Activated B cell treated with CpG ODN at 0.5 μM for 24 hours (primary cell): ENCODE measurements at regions not wholly inside any gene's neighbourhood (a gene's known extent, or its start where the extent isn't known, plus 50 kb on each side); places are given as distances from the start of the nearest gene placed in this dataset.

Source experiments
- ATAC-seq: fragments of 200-7000 bp; cut with Tn5 transposase; one replicate; pipeline ENCODE4 v1.10.0; 2021; ENCODE audit warnings: low read depth, mild to moderate bottlenecking, moderate library complexity
- CTCF ChIA-PET: fragments of 350-600 bp; sonication (Branson Sonifier 250); formaldehyde crosslinking; loops from one replicate; lab custom pipeline; 2021; ENCODE audit warnings: antibody characterized with exemption; lab: Charles Lee
- POLR2A ChIA-PET: fragments of 350-600 bp; sonication (Branson Sonifier 250); formaldehyde crosslinking; loops from one replicate; lab custom pipeline; 2021; ENCODE audit warnings: antibody characterized with exemption; lab: Charles Lee
- DNase-seq: peaks from one replicate; pipeline ENCODE4 v3.0.0; 2022
- H3K27ac Mint-ChIP-seq: one replicate; pipeline ENCODE4 v1.8.0; 2020; ENCODE audit warnings: mixed read lengths
- H3K27me3 Mint-ChIP-seq: one replicate; pipeline ENCODE4 v1.8.0; 2021; ENCODE audit warnings: mixed read lengths
- H3K36me3 Mint-ChIP-seq: one replicate; pipeline ENCODE4 v1.8.0; 2021; ENCODE audit warnings: low read depth, mixed read lengths
- H3K4me1 Mint-ChIP-seq: one replicate; pipeline ENCODE4 v1.8.0; 2021; ENCODE audit warnings: mixed read lengths
- H3K4me3 Mint-ChIP-seq: one replicate; pipeline ENCODE4 v1.8.0; 2020; ENCODE audit warnings: mild to moderate bottlenecking, mixed read lengths
- H3K9me3 Mint-ChIP-seq: one replicate; pipeline ENCODE4 v1.8.0; 2020; ENCODE audit warnings: mixed read lengths
- CTCF ChIP-seq: fragments of 200-600 bp; IDR thresholded peaks from one replicate; pipeline ENCODE4 v1.8.0; 2022; ENCODE audit warnings: antibody characterized with exemption, mild to moderate bottlenecking
- intact Hi-C: fragments of 100-400 bp; cut with micrococcal nuclease; formaldehyde crosslinking; loops from one replicate; pipeline ENCODE4 v1.15.1; 2024

- DNase-seq (no peak), ATAC-seq (no peak)
- Mint-ChIP-seq H3K4me3 (no peak overlapping the region), H3K27me3 (no peaks in the 10 kb centered on the region), H3K27ac (no peak overlapping the region), H3K9me3 (peaks cover 3% of the 10 kb centered on the region), H3K36me3 (no peaks in the 10 kb centered on the region), H3K4me1 (no peaks in the 10 kb centered on the region)
- ChIA-PET POLR2A (no interaction called here), CTCF (no interaction called here)
- intact Hi-C loops, result no loop called here
- no peak for TF ChIP-seq CTCF
These were observed 1219.3 kb upstream of the WWC1 start for GRCh38 chr5:167071981-167072610.

GRCh38 chr5:167081561-167081960 lies 1209.9 kb upstream of the WWC1 start:
- no peak for ATAC-seq
- no peaks in the 10 kb centered on the region for H3K36me3 Mint-ChIP-seq
- no peak for TF ChIP-seq CTCF
- no peak for DNase-seq
- no peaks in the 10 kb centered on the region for H3K27me3 Mint-ChIP-seq
- intact Hi-C loops, result no loop called here
- H3K9me3 Mint-ChIP-seq, result no peaks in the 10 kb centered on the region
- H3K4me3 Mint-ChIP-seq, result no peak overlapping the region
- CTCF ChIA-PET, result no interaction called here
- H3K27ac Mint-ChIP-seq, result no peak overlapping the region
- POLR2A ChIA-PET, result no interaction called here
- H3K4me1 Mint-ChIP-seq, result no peaks in the 10 kb centered on the region

GRCh38 chr5:167096816-167097215 lies 1194.6 kb upstream of the WWC1 start:
- Mint-ChIP-seq H3K4me3 (no peak overlapping the region), H3K27ac (no peak overlapping the region), H3K4me1 (no peaks in the 10 kb centered on the region), H3K36me3 (no peaks in the 10 kb centered on the region), H3K27me3 (no peaks in the 10 kb centered on the region), H3K9me3 (peaks cover 17% of the 10 kb centered on the region)
- ChIA-PET CTCF (no interaction called here), POLR2A (no interaction called here)
- intact Hi-C loops, result no loop called here
- TF ChIP-seq CTCF, result no peak
- ATAC-seq (no peak), DNase-seq (no peak)

- Mint-ChIP-seq H3K4me3 (no peak overlapping the region), H3K27ac (no peak overlapping the region), H3K36me3 (no peaks in the 10 kb centered on the region), H3K27me3 (no peaks in the 10 kb centered on the region), H3K4me1 (no peaks in the 10 kb centered on the region), H3K9me3 (peaks cover 13% of the 10 kb centered on the region)
- ATAC-seq, result no peak
- no peak for TF ChIP-seq CTCF
- CTCF ChIA-PET, result no interaction called here
- intact Hi-C loops, result no loop called here
- POLR2A ChIA-PET, result no interaction called here
- DNase-seq, result no peak
These were observed 1187.1 kb upstream of the WWC1 start for GRCh38 chr5:167104351-167104750.

GRCh38 chr5:167105941-167106340 lies 1185.5 kb upstream of the WWC1 start:
- intact Hi-C loops, result no loop called here
- no peaks in the 10 kb centered on the region for H3K27me3 Mint-ChIP-seq
- H3K36me3 Mint-ChIP-seq, result no peaks in the 10 kb centered on the region
- POLR2A ChIA-PET, result interaction anchor here (0.6 kb wide), 1 partner anchor 13 kb away, joined by 5 read pairs; no protein-coding TSS in a partner anchor
- no peaks in the 10 kb centered on the region for H3K4me1 Mint-ChIP-seq
- CTCF ChIA-PET, result no interaction called here
- peaks cover 6% of the 10 kb centered on the region for H3K9me3 Mint-ChIP-seq
- H3K27ac Mint-ChIP-seq, result no peak overlapping the region
- H3K4me3 Mint-ChIP-seq, result no peak overlapping the region
- no peak for TF ChIP-seq CTCF
- ATAC-seq (no peak), DNase-seq (no peak)
